ENCODE measurements at regions not wholly inside any gene's neighbourhood (a gene's known extent, or its start where the extent isn't known, plus 50 kb on each side); places are given as distances from the start of the nearest gene placed in this dataset.

DNA sequence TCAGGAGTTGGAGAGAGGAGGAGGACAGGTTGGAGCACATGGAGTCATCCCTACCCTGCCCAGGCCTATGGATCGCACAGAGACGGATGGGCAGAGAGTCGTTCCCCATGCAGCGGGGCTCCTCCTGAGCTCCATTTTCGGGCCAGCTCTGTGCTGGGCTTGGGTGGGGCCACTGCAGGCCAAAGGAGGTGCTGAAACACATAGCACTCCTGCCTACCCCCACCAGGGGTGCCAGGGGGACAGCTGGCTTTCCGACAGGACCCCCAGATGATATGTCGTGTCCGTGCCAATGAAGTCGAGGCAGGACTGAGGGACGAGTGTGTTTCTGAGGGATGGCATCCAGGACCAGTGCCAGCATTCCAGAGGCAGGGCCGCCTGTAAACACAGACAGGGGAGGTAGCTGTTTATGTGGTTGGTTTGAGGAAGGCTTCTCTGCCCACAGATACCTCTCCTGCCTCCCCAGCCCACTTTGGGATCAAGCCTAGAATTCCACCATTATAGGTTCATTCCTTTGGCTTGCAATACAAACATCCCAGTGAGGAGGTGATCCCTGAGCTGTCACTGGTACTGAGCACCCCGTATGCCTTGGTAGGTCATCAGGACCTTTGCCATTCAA lies 116.6 kb downstream of the GLI2 start:
- POLR2A ChIA-PET, result no interaction called here
- no peaks in the 10 kb centered on the region for H3K4me1 ChIP-seq (ENCODE audit: control insufficient read depth, insufficient read depth, low read length)
- WGBS (ENCODE audit: insufficient coverage, insufficient replicate concordance, low lambda C conversion rate, missing lambda C conversion rate), result 37% methylated on average over 12 of the region's 12 CpGs
- intact Hi-C loops (cut with micrococcal nuclease; ENCODE audit: unreplicated experiment) (no loop called here), in situ Hi-C loops (cut with MboI) (no loop called here)
- no peak overlapping the region for H3K9ac ChIP-seq (ENCODE audit: control insufficient read depth, insufficient read depth, low read length)
- H3K4me2 ChIP-seq (ENCODE audit: control insufficient read depth, insufficient read depth), result no peak overlapping the region
- H3K36me3 ChIP-seq (ENCODE audit: control insufficient read depth in 2 of 2, insufficient read depth in 2 of 2, low read length in 1 of 2), result no peaks in the 10 kb centered on the region
- DNase-seq (ENCODE audit: low read depth, low spot score) (no peak), ATAC-seq (no peak), FAIRE-seq (no peak)
- CTCF ChIA-PET, result no interaction called here
- H2AFZ ChIP-seq (ENCODE audit: control insufficient read depth, low read depth, low read length), result no peak overlapping the region
- no peaks in the 10 kb centered on the region for H3K79me2 ChIP-seq (ENCODE audit: control insufficient read depth, insufficient read depth, low read length)
- BruUV-seq (replicated peaks), result no TSS peak
- H3K27ac ChIP-seq (ENCODE audit: control insufficient read depth, insufficient read depth), result no peak overlapping the region
- H4K20me1 ChIP-seq (ENCODE audit: control insufficient read depth, insufficient read depth), result no peaks in the 10 kb centered on the region
- no peaks in the 10 kb centered on the region for H3K9me3 ChIP-seq (replicated peaks; ENCODE audit: control insufficient read depth, insufficient read depth, low read length)
- SMC1A ChIA-PET (ENCODE audit: uncharacterized antibody, unreplicated experiment), result no interaction called here
- no peak overlapping the region for H3K4me3 ChIP-seq
- H3K27me3 ChIP-seq (replicated peaks in 1 of 2; ENCODE audit: control insufficient read depth in 2 of 2, insufficient read depth in 2 of 2, low read length in 1 of 2), result peaks cover 0 to 3% of the 10 kb centered on the region in 2 experiments; a peak in 3 of 4 replicates
- RAD21 ChIA-PET (ENCODE audit: unreplicated experiment), result no interaction called here
- TF ChIP-seq NBN (IDR thresholded peaks at IDR 0.05) (no peak), CHD2 (IDR thresholded peaks at IDR 0.05; ENCODE audit: borderline replicate concordance, low read depth, low read length) (no peak), SIX5 (IDR thresholded peaks at IDR 0.05; ENCODE audit: low read depth, low read length, severe bottlenecking) (no peak), SPI1 (IDR thresholded peaks at IDR 0.05; ENCODE audit: borderline replicate concordance, insufficient read depth, low read depth, low read length) (no peak), USF1 (IDR thresholded peaks at IDR 0.05; ENCODE audit: borderline replicate concordance, extremely low read length, insufficient read depth, low read depth, low read length) (no peak), JUND (IDR thresholded peaks at IDR 0.05; ENCODE audit: low read depth, low read length) (no peak), CTCF (IDR thresholded peaks at IDR 0.05 in 2 of 3, conservative IDR thresholded peaks at IDR 0.05 in 1 of 3; ENCODE audit: control insufficient read depth in 2 of 3, extremely low read depth in 1 of 3, insufficient read depth in 1 of 3, low read depth in 3 of 3, low read length in 3 of 3) (no peak), TAF1 (IDR thresholded peaks at IDR 0.05; ENCODE audit: borderline replicate concordance, low read depth, low read length) (no peak), MLLT1 (IDR thresholded peaks at IDR 0.05) (no peak), ZNF274 (IDR thresholded peaks at IDR 0.05; ENCODE audit: insufficient read depth, insufficient read length) (no peak), FOXM1 (IDR thresholded peaks at IDR 0.05; ENCODE audit: low read depth, low read length) (no peak), MYC (IDR thresholded peaks at IDR 0.05; ENCODE audit: insufficient read depth, insufficient read length, insufficient replicate concordance, low read length, severe bottlenecking) (no peak)
- TF ChIP-seq, protein P1, sequence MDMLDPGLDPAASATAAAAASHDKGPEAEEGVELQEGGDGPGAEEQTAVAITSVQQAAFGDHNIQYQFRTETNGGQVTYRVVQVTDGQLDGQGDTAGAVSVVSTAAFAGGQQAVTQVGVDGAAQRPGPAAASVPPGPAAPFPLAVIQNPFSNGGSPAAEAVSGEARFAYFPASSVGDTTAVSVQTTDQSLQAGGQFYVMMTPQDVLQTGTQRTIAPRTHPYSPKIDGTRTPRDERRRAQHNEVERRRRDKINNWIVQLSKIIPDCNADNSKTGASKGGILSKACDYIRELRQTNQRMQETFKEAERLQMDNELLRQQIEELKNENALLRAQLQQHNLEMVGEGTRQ (IDR thresholded peaks at IDR 0.05; ENCODE audit: borderline replicate concordance, low read depth, low read length), result no peak
- TF ChIP-seq, protein P2, sequence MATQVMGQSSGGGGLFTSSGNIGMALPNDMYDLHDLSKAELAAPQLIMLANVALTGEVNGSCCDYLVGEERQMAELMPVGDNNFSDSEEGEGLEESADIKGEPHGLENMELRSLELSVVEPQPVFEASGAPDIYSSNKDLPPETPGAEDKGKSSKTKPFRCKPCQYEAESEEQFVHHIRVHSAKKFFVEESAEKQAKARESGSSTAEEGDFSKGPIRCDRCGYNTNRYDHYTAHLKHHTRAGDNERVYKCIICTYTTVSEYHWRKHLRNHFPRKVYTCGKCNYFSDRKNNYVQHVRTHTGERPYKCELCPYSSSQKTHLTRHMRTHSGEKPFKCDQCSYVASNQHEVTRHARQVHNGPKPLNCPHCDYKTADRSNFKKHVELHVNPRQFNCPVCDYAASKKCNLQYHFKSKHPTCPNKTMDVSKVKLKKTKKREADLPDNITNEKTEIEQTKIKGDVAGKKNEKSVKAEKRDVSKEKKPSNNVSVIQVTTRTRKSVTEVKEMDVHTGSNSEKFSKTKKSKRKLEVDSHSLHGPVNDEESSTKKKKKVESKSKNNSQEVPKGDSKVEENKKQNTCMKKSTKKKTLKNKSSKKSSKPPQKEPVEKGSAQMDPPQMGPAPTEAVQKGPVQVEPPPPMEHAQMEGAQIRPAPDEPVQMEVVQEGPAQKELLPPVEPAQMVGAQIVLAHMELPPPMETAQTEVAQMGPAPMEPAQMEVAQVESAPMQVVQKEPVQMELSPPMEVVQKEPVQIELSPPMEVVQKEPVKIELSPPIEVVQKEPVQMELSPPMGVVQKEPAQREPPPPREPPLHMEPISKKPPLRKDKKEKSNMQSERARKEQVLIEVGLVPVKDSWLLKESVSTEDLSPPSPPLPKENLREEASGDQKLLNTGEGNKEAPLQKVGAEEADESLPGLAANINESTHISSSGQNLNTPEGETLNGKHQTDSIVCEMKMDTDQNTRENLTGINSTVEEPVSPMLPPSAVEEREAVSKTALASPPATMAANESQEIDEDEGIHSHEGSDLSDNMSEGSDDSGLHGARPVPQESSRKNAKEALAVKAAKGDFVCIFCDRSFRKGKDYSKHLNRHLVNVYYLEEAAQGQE (IDR thresholded peaks at IDR 0.05; ENCODE audit: low read depth, low read length), result no peak
